ENCODE measurements at regions not wholly inside any gene's neighbourhood (a gene's known extent, or its start where the extent isn't known, plus 50 kb on each side); places are given as distances from the start of the nearest gene placed in this dataset.

- H3K4me1 ChIP-seq: peaks cover 10% of the 10 kb centered on the region
- no peaks in the 10 kb centered on the region for H3K36me3 ChIP-seq
- no peak for DNase-seq (ENCODE audit: low spot score in 2 of 2)
- H3K9me3 ChIP-seq: no peaks in the 10 kb centered on the region
- 22% methylated on average over 1 of the region's 1 CpG for WGBS
- peak overlapping the region; percentile 19 for H3K27ac ChIP-seq
- no peaks in the 10 kb centered on the region for H3K27me3 ChIP-seq
- TF ChIP-seq POLR2AphosphoS5 (IDR thresholded peaks at IDR 0.05): no peak
- no peak for TF ChIP-seq POLR2A (IDR thresholded peaks at IDR 0.05)
- no peak for TF ChIP-seq EP300 (IDR thresholded peaks at IDR 0.05)
- TF ChIP-seq CTCF (IDR thresholded peaks at IDR 0.05): no peak
- H3K4me3 ChIP-seq: no peak overlapping the region
Observed at GRCh38 chr7:42671627-42672026, 240.2 kb downstream of the C7orf25 start.

- Histone ChIP-seq H3K27me3 (no peaks in the 10 kb centered on the region), H3K4me1 (peaks cover 10% of the 10 kb centered on the region), H3K4me3 (no peak overlapping the region), H3K27ac (no peak overlapping the region), H3K9me3 (no peaks in the 10 kb centered on the region), H3K36me3 (no peaks in the 10 kb centered on the region)
- TF ChIP-seq EP300 (IDR thresholded peaks at IDR 0.05) (no peak), POLR2A (IDR thresholded peaks at IDR 0.05) (no peak), CTCF (IDR thresholded peaks at IDR 0.05) (no peak), POLR2AphosphoS5 (IDR thresholded peaks at IDR 0.05) (no peak)
- DNase-seq (ENCODE audit: low spot score in 2 of 2): no peak
- WGBS: 90% methylated on average over 3 of the region's 3 CpGs
Observed at GRCh38 chr7:42666994-42667393, 244.9 kb downstream of the C7orf25 start.

- no peaks in the 10 kb centered on the region for H3K9me3 ChIP-seq
- H3K4me1 ChIP-seq: no peaks in the 10 kb centered on the region
- no peak overlapping the region for H3K27ac ChIP-seq
- no peak for DNase-seq (ENCODE audit: low spot score in 2 of 2)
- TF ChIP-seq POLR2AphosphoS5 (IDR thresholded peaks at IDR 0.05) (no peak), POLR2A (IDR thresholded peaks at IDR 0.05) (no peak), CTCF (IDR thresholded peaks at IDR 0.05) (no peak), EP300 (IDR thresholded peaks at IDR 0.05) (no peak)
- no peaks in the 10 kb centered on the region for H3K27me3 ChIP-seq
- WGBS: 97% methylated on average over 1 of the region's 1 CpG
- no peaks in the 10 kb centered on the region for H3K36me3 ChIP-seq
- no peak overlapping the region for H3K4me3 ChIP-seq
Observed at GRCh38 chr7:42662862-42663261, 249.0 kb downstream of the C7orf25 start.

- H3K27ac ChIP-seq: no peak overlapping the region
- H3K4me1 ChIP-seq: no peaks in the 10 kb centered on the region
- TF ChIP-seq POLR2A (IDR thresholded peaks at IDR 0.05) (no peak), POLR2AphosphoS5 (IDR thresholded peaks at IDR 0.05) (no peak), EP300 (IDR thresholded peaks at IDR 0.05) (no peak), CTCF (IDR thresholded peaks at IDR 0.05) (no peak)
- H3K27me3 ChIP-seq: no peaks in the 10 kb centered on the region
- DNase-seq (ENCODE audit: low spot score in 2 of 2): no peak
- no peaks in the 10 kb centered on the region for H3K36me3 ChIP-seq
- 87% methylated on average over 2 of the region's 2 CpGs for WGBS
- H3K4me3 ChIP-seq: no peak overlapping the region
- H3K9me3 ChIP-seq: no peaks in the 10 kb centered on the region
Observed at GRCh38 chr7:42661312-42661711, 250.6 kb downstream of the C7orf25 start.

GRCh38 chr7:42650701-42651100 lies 261.2 kb downstream of the C7orf25 start:
- H3K4me3 ChIP-seq: no peak overlapping the region
- no peaks in the 10 kb centered on the region for H3K4me1 ChIP-seq
- no peaks in the 10 kb centered on the region for H3K36me3 ChIP-seq
- 93% methylated on average over 1 of the region's 1 CpG for WGBS
- H3K27ac ChIP-seq: no peak overlapping the region
- TF ChIP-seq EP300 (IDR thresholded peaks at IDR 0.05) (no peak), POLR2A (IDR thresholded peaks at IDR 0.05) (no peak), CTCF (IDR thresholded peaks at IDR 0.05) (no peak), POLR2AphosphoS5 (IDR thresholded peaks at IDR 0.05) (no peak)
- H3K9me3 ChIP-seq: no peaks in the 10 kb centered on the region
- no peak for DNase-seq (ENCODE audit: low spot score in 2 of 2)
- H3K27me3 ChIP-seq: no peaks in the 10 kb centered on the region

All from suprapubic skin (tissue), 4 donors.